Neutrophil (primary cell): ENCODE measurements at regions not wholly inside any gene's neighbourhood (a gene's known extent, or its start where the extent isn't known, plus 50 kb on each side); places are given as distances from the start of the nearest gene placed in this dataset.

Experiments used
- H3K27ac ChIP-seq: fragments of 200-600 bp; sonication (generic); 2 replicates; pipeline ENCODE4 v1.5.1; 2016; ENCODE audit warnings: mild to moderate bottlenecking, moderate library complexity
- H3K27me3 ChIP-seq: fragments of 200-600 bp; sonication (generic); 2 replicates; pipeline ENCODE4 v1.6.0; 2016; ENCODE audit warnings: mild to moderate bottlenecking
- H3K36me3 ChIP-seq: fragments of 200-600 bp; sonication (generic); 2 replicates; pipeline ENCODE4 v1.5.1; 2017
- H3K4me1 ChIP-seq, 2 experiments: fragments of 200-600 bp in 1 of 2; sonication (generic) in 1 of 2; 1 replicate in 1 of 2; 2 replicates in 1 of 2; pipeline versions ENCODE4 v1.5.1 to v1.6.1; 2013 to 2016; ENCODE audit warnings: low read depth in 1 of 2, low read length in 1 of 2, mild to moderate bottlenecking in 1 of 2, moderate library complexity in 1 of 2; ENCODE audit not compliant: control insufficient read depth in 1 of 2, insufficient read depth in 1 of 2
- H3K4me3 ChIP-seq, 2 experiments: fragments of 200-600 bp in 1 of 2; sonication (generic) in 1 of 2; 1 replicate in 1 of 2; 2 replicates in 1 of 2; pipeline ENCODE4 v1.5.1; 2013 to 2016; ENCODE audit warnings: low read depth in 1 of 2, low read length in 1 of 2, mild to moderate bottlenecking in 1 of 2, moderate library complexity in 1 of 2
- H3K9me3 ChIP-seq: fragments of 200-600 bp; sonication (generic); 2 replicates; pipeline ENCODE4 v1.5.1; 2016
- TF ChIP-seq, protein P1 (sequence below): fragments of 200-600 bp; sonication (generic); IDR thresholded peaks from 2 replicates; pipeline ENCODE4 v1.5.1; 2016; ENCODE audit warnings: antibody characterized with exemption

DNA sequence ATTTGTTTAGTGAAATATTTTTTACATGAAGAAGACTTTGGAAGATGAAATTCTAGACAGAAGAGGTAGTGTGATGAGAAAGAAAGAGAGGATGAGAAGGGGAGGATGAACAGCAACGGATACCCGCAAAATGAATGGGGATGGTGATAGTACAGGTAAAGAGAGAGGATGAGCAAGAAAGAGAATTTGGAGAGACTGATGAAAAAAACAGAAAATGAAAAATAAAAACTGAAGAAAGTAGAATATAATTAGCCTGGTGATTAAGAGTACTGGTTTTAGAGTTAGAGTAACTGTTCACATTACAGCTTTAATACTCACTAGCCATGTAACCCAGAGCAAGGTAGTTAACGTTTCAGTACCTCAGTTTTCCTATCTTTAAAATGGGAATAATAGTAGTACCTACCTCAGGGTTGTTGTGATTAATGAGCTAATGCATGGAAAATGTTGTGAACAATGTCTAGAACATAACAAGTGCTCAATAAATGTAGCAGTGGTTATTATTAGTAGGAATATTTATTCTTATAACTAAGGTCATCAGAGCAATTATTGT is 54.9 kb upstream of the ANTXR2 start:
- no peaks in the 10 kb centered on the region for H3K27me3 ChIP-seq
- H3K27ac ChIP-seq: peak overlapping the region; percentile 45
- H3K36me3 ChIP-seq: no peaks in the 10 kb centered on the region
- H3K4me1 ChIP-seq: peaks cover 14 to 18% of the 10 kb centered on the region in 2 experiments
- TF ChIP-seq, protein P1, sequence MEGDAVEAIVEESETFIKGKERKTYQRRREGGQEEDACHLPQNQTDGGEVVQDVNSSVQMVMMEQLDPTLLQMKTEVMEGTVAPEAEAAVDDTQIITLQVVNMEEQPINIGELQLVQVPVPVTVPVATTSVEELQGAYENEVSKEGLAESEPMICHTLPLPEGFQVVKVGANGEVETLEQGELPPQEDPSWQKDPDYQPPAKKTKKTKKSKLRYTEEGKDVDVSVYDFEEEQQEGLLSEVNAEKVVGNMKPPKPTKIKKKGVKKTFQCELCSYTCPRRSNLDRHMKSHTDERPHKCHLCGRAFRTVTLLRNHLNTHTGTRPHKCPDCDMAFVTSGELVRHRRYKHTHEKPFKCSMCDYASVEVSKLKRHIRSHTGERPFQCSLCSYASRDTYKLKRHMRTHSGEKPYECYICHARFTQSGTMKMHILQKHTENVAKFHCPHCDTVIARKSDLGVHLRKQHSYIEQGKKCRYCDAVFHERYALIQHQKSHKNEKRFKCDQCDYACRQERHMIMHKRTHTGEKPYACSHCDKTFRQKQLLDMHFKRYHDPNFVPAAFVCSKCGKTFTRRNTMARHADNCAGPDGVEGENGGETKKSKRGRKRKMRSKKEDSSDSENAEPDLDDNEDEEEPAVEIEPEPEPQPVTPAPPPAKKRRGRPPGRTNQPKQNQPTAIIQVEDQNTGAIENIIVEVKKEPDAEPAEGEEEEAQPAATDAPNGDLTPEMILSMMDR: no peak
- no peak overlapping the region for H3K4me3 ChIP-seq
- H3K9me3 ChIP-seq: no peaks in the 10 kb centered on the region

DNA sequence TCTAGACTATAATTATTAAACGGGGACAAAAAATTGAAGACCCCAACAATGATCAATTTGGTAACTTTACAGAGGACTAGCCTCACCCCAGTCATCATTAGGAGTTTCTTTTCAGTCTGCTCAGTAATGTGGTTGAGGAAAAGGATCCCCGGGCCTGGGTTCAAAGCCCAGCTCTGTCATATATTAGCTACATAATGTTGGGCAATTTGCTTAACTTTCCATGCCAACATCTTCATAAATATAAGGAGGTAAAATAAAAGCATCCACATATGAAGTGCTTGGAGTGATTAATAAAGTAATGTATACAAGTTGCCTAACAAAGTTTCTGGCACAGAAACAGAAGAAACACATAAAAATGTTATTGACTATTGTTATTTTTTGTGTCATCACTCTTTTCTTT is 53.4 kb upstream of the ANTXR2 start:
- H3K27ac ChIP-seq: peak overlapping the region; percentile 29
- H3K36me3 ChIP-seq: no peaks in the 10 kb centered on the region
- peaks cover 14 to 18% of the 10 kb centered on the region in 2 experiments for H3K4me1 ChIP-seq
- H3K27me3 ChIP-seq: no peaks in the 10 kb centered on the region
- H3K9me3 ChIP-seq: no peaks in the 10 kb centered on the region
- H3K4me3 ChIP-seq: no peak overlapping the region
- TF ChIP-seq, protein P1: no peak

DNA sequence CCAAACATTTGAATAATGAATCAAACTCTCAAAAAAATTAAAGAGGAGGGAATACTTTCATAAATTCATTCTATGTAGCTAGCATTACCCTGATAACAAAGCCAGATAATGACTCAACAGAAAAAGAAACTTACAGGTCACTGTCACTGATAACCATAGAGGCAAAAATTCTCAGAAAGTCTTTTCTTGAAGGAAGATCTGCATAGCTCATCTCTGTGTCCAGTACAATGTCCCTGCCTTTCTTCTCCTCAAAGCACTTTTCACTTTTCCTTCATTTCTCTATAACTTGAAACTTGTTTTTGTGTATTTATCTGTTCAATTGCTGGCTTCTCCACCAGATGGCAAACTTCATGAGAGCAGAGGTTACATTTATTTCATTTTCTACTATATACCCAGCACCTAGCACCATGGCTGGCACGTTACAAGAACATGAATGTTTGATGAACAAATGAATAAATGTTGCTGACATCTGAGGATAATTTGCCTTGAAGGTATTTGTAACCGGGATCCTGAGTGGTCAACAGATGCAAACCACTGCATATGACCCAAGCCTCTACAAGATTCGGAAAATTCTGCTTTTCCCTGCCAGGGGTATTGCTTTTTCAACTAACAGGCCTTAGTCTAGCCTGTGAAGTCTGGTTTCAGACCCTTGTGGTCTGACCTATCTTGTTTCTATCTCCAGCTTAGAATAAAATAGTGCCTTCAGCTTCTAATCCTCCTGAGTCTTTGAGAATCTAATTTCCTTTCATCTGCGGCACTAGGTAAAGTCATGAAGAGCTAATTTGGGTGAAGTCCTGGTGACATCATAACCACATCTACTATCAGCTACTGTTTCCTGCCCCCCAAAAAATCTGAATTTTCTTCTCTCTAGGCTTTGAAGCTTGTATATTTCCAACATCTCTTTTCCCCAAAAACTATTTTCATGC is 52.5 kb upstream of the ANTXR2 start:
- Histone ChIP-seq H3K4me3 (no peak overlapping the region), H3K4me1 (peaks cover 14 to 18% of the 10 kb centered on the region in 2 experiments), H3K27me3 (no peaks in the 10 kb centered on the region), H3K27ac (no peak overlapping the region), H3K36me3 (no peaks in the 10 kb centered on the region), H3K9me3 (no peaks in the 10 kb centered on the region)
- TF ChIP-seq, protein P1: peak; percentile 60

DNA sequence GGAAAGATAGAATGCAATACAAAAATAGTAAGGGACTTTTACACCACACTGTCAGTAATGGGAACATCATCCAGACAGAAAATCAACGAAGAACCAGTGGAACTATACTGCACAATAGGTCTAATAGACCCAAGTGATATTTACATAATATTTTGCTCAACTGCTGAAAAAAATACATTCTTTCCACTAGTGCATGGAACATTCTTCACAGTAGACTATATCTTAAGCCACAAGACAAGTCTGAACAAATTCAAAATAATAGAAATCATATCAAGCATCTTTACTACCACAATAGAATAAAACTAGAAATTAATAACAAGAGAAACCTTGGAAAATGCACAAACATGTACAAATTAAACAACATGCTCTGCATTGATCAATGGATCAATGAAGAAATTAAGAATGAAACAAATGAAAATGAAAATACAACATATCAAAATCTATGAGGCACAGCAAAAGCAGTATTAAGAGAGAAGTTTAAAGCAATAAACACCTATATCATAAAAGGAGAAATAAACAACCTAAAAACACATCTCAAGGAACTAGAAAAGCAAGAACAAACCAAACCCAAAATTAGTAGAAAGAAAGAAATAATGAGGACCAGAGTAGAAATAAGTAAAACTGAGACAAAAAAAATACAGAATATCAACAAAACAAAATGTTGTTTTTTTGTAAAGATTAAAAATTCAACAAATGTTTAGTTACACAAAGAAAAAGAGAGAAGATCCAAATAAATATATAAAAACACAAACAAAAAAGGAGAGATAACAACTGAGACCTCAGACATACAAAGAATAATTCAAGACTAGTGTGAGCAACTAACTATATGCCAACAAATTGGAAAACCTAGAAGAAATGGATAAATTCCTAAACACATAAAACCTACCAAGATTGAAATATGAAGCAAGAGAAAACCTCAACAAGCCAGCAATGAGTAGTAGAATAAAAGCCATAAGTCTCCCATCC is 51.5 kb upstream of the ANTXR2 start:
- TF ChIP-seq, protein P1: no peak
- Histone ChIP-seq H3K36me3 (no peaks in the 10 kb centered on the region), H3K4me1 (peaks cover 14 to 18% of the 10 kb centered on the region in 2 experiments), H3K27ac (no peak overlapping the region), H3K27me3 (no peaks in the 10 kb centered on the region), H3K4me3 (no peak overlapping the region), H3K9me3 (no peaks in the 10 kb centered on the region)
